ENCODE measurements at regions not wholly inside any gene's neighbourhood (a gene's known extent, or its start where the extent isn't known, plus 50 kb on each side); places are given as distances from the start of the nearest gene placed in this dataset.

GRCh38 chr13:21970172-21970571 is 299.3 kb downstream of the FGF9 start:
- Histone ChIP-seq H3K27ac (ENCODE audit: low read depth, low read length) (no peak overlapping the region), H3K79me2 (ENCODE audit: insufficient read depth, low read length) (no peaks in the 10 kb centered on the region), H4K20me1 (ENCODE audit: insufficient read depth) (no peaks in the 10 kb centered on the region), H3K27me3 (ENCODE audit: insufficient read depth, low read length) (0 out of 2 replicates have a peak, but pooled peaks cover 5% of the 10 kb centered on the region), H3K36me3 (ENCODE audit: control insufficient read depth in 1 of 2, insufficient read depth in 2 of 2, low read length in 2 of 2) (no peaks in the 10 kb centered on the region), H3K4me1 (ENCODE audit: control insufficient read depth in 1 of 2, insufficient read depth in 2 of 2, low read length in 2 of 2) (no peaks in the 10 kb centered on the region), H2AFZ (ENCODE audit: low read depth, low read length, poor library complexity, severe bottlenecking) (no peak overlapping the region), H3K4me2 (ENCODE audit: low read length) (no peak overlapping the region), H3K9ac (ENCODE audit: low read length) (no peak overlapping the region), H3K9me2 (ENCODE audit: insufficient read depth) (no peaks in the 10 kb centered on the region), H3K4me3 (replicated peaks in 1 of 2; ENCODE audit: low read depth in 1 of 2, low read length in 2 of 2) (no peak overlapping the region), H3K9me3 (ENCODE audit: control insufficient read depth in 1 of 2, insufficient read depth in 1 of 2, low read depth in 1 of 2, low read length in 2 of 2) (no peaks in the 10 kb centered on the region)
- TF ChIP-seq ZFX (IDR thresholded peaks at IDR 0.05) (no peak), MAX (IDR thresholded peaks at IDR 0.05) (no peak), ZNF274 (IDR thresholded peaks at IDR 0.05; ENCODE audit: low read depth, low read length) (no peak), FOSL1 (IDR thresholded peaks at IDR 0.05; ENCODE audit: low read depth) (no peak), EZH2phosphoT487 (IDR thresholded peaks at IDR 0.05; ENCODE audit: borderline replicate concordance) (no peak), POLR2A (IDR thresholded peaks at IDR 0.05; ENCODE audit: borderline replicate concordance, extremely low read depth, insufficient read depth, insufficient read length) (no peak), CEBPB (IDR thresholded peaks at IDR 0.05; ENCODE audit: low read depth) (no peak), EGR1 (IDR thresholded peaks at IDR 0.05; ENCODE audit: low read depth) (no peak), JUND (IDR thresholded peaks at IDR 0.05) (no peak), ATF3 (IDR thresholded peaks at IDR 0.05) (no peak), REST (IDR thresholded peaks at IDR 0.05; ENCODE audit: low read depth) (no peak), CTCF (IDR thresholded peaks at IDR 0.05 in 2 of 3, conservative IDR thresholded peaks at IDR 0.05 in 1 of 3; ENCODE audit: borderline replicate concordance in 1 of 3, insufficient read depth in 1 of 3, low read depth in 2 of 3, low read length in 2 of 3) (no peak), EZH2 (IDR thresholded peaks at IDR 0.05) (no peak), CBX3 (IDR thresholded peaks at IDR 0.05; ENCODE audit: low read depth) (no peak)
- intact Hi-C loops (cut with micrococcal nuclease): no loop called here
- no TSS peak for BruUV-seq (replicated peaks)
- ChIA-PET POLR2A (no interaction called here), RAD21 (ENCODE audit: low non-redundant PET in 1 of 2, low total read pairs in 2 of 2, uncharacterized antibody in 2 of 2, unreplicated experiment in 2 of 2) (no interaction called here), CTCF (no interaction called here)
- DNase-seq (ENCODE audit: low read depth, low spot score) (no peak), ATAC-seq (no peak)

Measured in HCT116 (cell line).